GM18909 (cell line): ENCODE measurements at regions not wholly inside any gene's neighbourhood (a gene's known extent, or its start where the extent isn't known, plus 50 kb on each side); places are given as distances from the start of the nearest gene placed in this dataset.

Experiments
- ATAC-seq: cut with Tn5 transposase; IDR thresholded peaks from one replicate; pipeline ENCODE4 v1.9.1; 2021; ENCODE audit warnings: mild to moderate bottlenecking; ENCODE audit not compliant: unreplicated experiment, poor library complexity

DNA sequence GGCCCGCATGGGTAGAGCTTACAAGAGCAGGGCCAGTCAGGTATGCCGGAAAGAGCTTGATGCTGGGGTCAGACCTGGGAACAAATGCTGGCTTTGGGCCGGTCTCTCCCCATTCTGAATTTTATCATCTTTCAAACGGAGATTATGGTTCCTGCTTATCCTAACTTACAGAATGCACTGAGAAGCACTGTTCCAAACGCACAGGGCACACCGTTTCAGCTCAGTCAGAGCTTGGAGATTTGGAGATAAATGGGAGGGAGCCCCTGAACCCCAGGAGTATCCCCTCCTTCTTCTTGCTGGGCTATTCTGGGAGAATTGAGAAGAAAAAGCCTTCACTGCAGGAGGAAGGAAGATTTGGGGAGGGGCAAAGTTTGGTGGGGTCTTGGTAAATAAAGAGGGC, 169.4 kb downstream of the DDX1 start:
- ATAC-seq: no peak

- no peak for ATAC-seq
Observed at GRCh38 chr2:15761910-15762309, 170.2 kb downstream of the DDX1 start.

DNA sequence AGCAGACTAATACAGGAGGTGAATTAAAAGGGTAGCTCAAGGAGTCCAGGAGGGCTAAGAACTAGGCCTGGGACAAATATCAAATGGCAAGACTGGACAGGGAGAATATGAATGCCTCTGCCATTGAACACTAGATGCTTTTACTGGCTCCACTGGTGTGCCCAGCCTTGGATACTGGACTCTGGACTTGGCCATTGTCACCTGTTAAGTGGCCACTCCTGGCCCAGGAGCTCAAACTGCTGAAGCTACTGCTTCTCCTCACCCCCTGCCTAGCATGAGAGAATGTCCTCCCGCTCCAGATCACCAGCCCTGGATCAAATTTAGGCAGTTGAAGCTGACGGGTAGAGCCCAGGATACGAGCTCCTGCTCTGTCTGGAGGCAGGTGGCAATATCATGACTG, 170.8 kb downstream of the DDX1 start:
- no peak for ATAC-seq

DNA sequence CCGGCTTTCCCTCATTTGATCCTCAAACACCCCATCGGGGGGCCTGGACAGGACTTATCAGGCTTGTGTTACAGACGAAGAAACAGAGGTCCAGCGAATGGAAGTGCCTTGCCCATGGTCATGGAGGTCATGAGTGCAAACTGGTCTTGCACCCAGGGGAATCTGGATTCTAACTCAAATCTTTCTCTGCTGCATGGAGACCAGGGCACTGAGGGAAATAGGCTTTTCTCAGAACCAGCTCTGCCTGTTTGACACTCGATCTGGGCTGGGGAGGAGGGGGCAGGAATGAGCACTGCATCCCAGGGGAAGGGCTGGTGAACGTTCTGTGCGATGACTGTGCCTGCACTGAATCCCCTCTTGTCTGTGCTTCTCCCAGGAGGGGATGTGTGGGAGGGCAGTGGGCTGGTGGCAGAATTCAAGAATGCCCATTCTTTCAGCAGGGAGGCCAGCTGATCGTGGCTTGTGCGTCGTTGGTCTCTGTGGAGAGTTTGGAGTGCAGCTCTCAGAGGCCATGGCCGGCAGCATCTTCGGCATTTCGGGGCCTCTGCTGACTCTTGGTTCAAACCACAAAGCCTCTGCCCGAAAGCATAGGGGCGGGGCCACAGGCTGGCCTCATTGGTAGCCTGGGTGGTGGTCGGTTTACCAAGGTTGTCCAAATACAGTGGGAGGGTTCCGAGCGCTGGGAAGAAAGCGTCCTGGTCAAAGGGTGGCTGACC, 171.6 kb downstream of the DDX1 start:
- no peak for ATAC-seq

- no peak for ATAC-seq
Observed at GRCh38 chr2:15763822-15764682, 172.4 kb downstream of the DDX1 start.

GRCh38 chr2:15764683-15765011, 173.0 kb downstream of the DDX1 start:
- no peak for ATAC-seq

DNA sequence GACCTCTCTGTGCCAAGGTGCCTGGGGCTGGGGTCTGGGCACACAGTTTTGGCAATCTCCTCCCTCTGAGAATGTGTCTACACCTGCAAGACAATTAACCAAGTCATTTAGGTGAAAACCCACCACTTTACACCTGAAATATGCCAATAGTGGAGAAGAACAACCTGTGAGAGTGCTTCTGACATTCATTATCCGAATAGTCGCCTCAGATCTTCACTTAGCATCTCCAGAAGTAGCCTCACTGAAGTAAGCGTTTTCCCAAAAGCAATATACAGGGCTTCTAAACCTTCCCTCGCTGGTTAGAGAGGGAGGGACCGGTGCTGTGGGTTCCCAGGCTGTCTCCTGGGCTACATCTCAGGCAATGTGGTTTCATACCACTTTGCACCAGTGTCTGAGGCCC, 173.5 kb downstream of the DDX1 start:
- no peak for ATAC-seq

GRCh38 chr2:15765686-15766302, 174.1 kb downstream of the DDX1 start:
- no peak for ATAC-seq

DNA sequence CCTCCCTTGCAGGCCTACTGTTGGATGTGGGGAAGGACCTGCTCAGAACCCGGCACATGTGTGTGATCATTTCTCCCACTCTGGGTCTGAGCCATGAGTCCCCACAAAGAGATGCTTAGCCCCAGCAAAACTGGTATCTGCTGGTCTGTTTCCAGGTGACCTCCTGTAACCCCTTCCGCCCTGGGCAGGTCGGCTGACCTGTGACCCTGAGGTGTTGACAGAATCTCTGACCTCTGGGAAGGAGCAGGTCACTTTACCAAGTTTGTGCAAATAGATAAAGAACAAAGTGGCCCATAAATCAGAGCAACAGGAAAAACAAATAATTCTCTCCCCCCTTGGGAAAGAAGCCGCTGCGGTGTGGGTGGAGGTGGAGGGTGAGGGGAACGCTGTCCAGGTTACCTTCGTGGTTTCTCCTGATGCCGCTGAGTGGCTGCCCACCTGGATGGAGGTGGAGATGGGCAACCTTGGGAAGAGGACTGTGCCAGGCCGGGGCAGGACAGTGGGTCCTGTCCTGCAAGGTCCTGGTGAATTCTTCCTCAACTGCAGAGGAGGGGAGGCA, 174.0 kb upstream of the MYCN start:
- no peak for ATAC-seq

GRCh38 chr2:15766911-15767597, 173.3 kb upstream of the MYCN start:
- no peak for ATAC-seq

- no peak for ATAC-seq
Observed at GRCh38 chr2:15767679-15768078, 172.7 kb upstream of the MYCN start.

GRCh38 chr2:15768142-15768541, 172.2 kb upstream of the MYCN start:
- ATAC-seq: no peak

DNA sequence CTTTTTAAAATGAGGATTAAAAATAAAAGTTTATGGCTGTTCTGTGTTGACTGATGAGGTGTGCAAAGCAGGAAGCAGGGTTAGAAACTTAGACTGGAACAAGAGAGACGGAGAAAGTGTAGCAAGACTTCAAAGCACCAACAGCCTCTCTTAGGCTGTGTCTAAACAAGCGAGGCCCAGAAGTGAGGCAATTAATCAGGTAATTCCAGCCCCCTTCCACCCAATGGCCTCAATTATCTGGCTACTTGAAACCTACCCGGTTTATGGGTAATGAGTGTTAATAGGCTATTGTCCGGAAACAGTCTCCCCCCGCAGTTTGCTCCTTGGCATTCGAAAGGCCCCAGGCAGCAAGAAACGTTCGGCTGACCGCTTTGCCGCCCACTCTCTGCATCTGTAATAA, 171.7 kb upstream of the MYCN start:
- ATAC-seq: no peak

DNA sequence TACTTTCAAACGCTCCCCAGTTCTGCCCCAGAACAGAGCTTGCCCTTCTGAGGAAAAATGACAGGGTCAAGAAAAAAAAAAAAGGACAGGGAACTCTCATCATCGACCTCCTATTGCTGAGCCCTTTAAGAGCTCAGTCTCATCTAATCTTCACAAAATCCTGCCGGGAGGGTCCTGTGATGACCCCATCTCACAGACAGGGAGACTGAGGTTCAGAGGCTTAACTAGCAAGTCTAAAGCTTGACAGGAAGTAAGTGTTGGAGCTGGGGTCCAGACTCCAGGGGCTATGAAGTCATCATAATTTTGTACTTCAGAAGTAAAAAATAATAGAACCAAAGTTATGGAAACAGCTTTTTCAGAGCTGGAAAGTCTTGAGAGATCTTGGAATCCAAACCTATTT, 171.1 kb upstream of the MYCN start:
- no peak for ATAC-seq

DNA sequence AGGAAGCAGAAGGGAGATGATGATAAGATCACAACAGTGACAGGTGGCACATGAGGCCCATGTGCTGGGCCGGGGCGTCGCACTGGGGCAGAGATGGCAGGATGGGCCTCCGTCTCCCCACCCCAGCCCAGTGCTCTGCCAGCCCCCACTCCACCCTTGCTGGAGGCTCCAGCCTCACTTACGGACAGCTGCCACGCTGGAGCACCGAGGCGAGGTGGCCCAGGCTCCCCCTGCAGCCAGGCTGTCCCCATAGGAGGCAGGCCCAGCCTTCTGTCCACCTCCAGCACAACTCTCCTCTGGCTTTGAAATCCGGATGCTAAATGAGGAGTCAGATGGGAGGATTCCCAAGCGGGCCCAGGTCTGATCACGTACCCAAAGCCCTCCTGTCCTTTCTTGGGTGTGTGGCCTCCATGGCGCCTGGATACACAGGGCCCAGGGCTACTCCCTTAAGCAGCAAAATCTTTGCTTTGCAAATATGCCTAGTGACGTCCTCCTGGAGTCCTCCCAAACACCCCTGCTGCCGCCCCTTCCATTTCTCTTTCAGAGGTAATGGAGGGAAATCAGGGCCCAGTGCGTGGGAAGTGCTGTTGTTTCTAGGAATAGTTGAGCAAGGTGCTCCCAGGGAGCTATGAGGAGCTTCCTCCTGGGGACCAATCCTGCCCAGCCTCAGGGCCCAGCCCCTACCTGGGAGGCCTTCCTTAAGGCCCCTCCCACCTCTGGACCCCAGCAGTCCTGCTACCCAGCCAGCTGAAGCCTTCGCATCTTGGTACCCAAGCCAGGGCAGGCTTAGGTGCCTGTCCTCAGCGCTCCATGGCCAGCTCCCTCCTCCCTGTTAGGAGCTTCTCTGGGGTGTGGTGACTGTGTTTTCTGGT, 170.4 kb upstream of the MYCN start:
- ATAC-seq: no peak

DNA sequence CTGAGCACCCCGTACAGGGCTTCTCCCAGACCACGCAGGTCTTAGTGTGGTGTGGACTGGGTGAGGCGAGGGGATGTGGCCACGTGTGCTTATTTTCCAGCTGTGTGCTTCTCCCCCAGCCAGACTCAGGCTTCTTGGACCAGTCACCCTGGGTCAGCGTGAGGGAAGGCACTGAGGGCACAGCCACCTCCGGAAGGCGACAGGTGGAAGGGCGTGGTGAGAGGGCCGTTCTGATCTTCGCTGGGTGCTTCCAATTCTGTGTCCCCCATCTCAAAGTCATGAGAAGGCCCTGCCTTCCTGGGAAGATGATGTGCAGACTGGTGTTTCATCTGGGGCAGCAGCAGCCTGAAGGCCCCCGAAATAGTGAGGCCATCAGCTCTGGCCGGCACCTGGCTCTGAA, 169.7 kb upstream of the MYCN start:
- ATAC-seq: no peak

DNA sequence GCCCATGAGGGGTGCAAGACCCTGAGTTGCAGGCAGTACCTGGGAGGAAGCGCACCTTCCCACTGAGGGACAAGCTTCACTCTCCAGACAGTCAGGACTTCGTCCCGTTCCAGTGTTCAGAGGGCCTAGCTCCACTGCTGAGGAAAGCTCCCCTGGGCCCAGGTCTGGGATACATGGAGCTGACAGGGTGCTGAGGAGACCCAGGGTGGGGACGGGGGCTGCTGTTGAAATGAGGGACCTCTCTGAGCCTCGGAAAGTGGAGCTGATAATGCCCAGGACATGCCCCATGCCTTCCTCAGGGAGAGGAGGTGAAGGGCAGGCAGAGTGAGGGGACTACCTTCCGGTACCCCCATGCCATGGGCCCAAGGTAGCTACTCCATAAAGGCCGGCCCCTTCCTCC, 169.2 kb upstream of the MYCN start:
- ATAC-seq: no peak

DNA sequence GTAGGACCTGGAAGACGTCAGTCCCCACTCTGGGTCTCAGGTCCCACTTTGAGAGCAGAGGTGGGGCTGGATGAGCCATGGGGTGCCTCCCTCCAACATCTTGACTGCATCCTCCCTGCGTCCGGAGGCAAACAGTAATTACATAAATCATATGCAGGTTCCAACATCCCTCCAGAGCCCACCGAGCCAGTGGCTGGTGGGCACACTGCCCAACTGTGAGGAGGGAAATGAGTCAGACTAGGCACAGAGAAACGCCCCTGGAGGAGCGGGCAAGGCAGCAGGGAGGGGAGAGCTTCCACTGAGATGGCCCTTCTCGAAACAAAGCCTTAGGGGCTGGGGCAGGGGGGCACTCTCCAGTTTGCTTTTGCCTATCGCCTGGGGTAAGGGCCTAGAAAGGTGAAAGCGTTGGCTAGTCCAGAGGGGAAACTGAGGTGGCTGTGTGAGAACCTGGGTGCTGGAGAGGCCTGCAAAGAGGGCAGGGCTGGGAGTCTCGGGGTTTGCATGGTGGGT, 168.2 kb upstream of the MYCN start:
- ATAC-seq: no peak

- ATAC-seq: no peak
Observed at GRCh38 chr2:15772681-15773080, 167.7 kb upstream of the MYCN start.

DNA sequence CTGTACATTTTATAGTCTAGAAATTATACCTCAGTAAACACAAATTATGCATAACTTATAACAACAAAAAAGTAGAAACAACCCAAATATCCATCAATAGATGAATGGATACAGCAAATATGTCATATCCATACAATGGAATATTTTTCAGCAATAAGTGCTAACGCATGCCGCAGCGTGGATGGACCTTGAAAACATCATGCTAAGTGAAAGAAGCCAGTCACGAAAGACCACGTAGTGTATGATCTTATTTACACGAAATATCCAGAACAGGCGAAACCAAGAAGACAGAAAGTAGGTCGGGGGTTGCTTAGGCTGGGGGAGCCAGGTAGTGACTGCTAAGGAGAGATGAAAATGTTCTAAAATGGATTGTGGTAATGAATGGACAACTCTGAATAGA, 167.1 kb upstream of the MYCN start:
- ATAC-seq: no peak
